OCI-LY1 (cell line): ENCODE measurements at regions not wholly inside any gene's neighbourhood (a gene's known extent, or its start where the extent isn't known, plus 50 kb on each side); places are given as distances from the start of the nearest gene placed in this dataset.

Experiments
- H2AFZ ChIP-seq: fragments of 200-600 bp; sonication (generic), shearing (Covaris generic); 2 replicates; pipeline ENCODE4 v1.6.0; 2014; ENCODE audit warnings: antibody characterized with exemption, mild to moderate bottlenecking, low read length
- H3F3A ChIP-seq: fragments of 200-600 bp; sonication (generic), shearing (Covaris generic); 2 replicates; pipeline ENCODE4 v1.6.0; 2014; ENCODE audit warnings: mild to moderate bottlenecking, antibody characterized with exemption, low read length, moderate library complexity; ENCODE audit not compliant: insufficient read depth
- H3K27ac ChIP-seq: fragments of 200-600 bp; sonication (generic); 2 replicates; pipeline ENCODE4 v1.5.1; 2014; ENCODE audit warnings: low read length, mixed run types, mild to moderate bottlenecking, low read depth; ENCODE audit not compliant: poor library complexity, severe bottlenecking
- H3K27me3 ChIP-seq: fragments of 200-600 bp; sonication (generic); 2 replicates; pipeline ENCODE4 v1.6.0; 2014; ENCODE audit warnings: antibody characterized with exemption, mild to moderate bottlenecking, low read length, moderate library complexity; ENCODE audit not compliant: insufficient read depth
- H3K36me3 ChIP-seq: fragments of 200-600 bp; sonication (generic); 2 replicates; pipeline ENCODE4 v1.6.1; 2014; ENCODE audit warnings: mild to moderate bottlenecking, antibody characterized with exemption, low read length, moderate library complexity, mixed read lengths; ENCODE audit not compliant: insufficient read depth
- H3K4me1 ChIP-seq: fragments of 200-600 bp; sonication (generic); 2 replicates; pipeline ENCODE4 v1.5.1; 2014; ENCODE audit warnings: mild to moderate bottlenecking, low read length, moderate library complexity; ENCODE audit not compliant: insufficient read depth, severe bottlenecking
- H3K4me2 ChIP-seq: fragments of 200-600 bp; sonication (generic), shearing (Covaris generic); 2 replicates; pipeline ENCODE4 v1.6.1; 2014; ENCODE audit warnings: low read length
- H3K4me3 ChIP-seq: fragments of 200-600 bp; sonication (generic); 2 replicates; pipeline ENCODE4 v1.5.1; 2014; ENCODE audit warnings: low read length, low read depth, mild to moderate bottlenecking, mixed read lengths; ENCODE audit not compliant: poor library complexity, severe bottlenecking
- H3K79me2 ChIP-seq: fragments of 200-600 bp; shearing (Covaris generic); 2 replicates; pipeline ENCODE4 v1.6.1; 2016; ENCODE audit warnings: mixed run types, low read length, mixed read lengths; ENCODE audit not compliant: insufficient read depth
- H3K9ac ChIP-seq: fragments of 200-600 bp; sonication (generic), shearing (Covaris generic); 2 replicates; pipeline ENCODE4 v1.6.1; 2014; ENCODE audit warnings: mild to moderate bottlenecking, low read length, mixed read lengths
- H3K9me2 ChIP-seq: fragments of 200-600 bp; sonication (generic), shearing (Covaris generic); 2 replicates; pipeline ENCODE4 v1.6.1; 2014; ENCODE audit warnings: low read depth, mild to moderate bottlenecking, low read length, mixed read lengths
- H3K9me3 ChIP-seq: fragments of 200-600 bp; shearing (Covaris generic); 2 replicates; pipeline ENCODE4 v1.6.1; 2014; ENCODE audit warnings: low read length, mixed read lengths
- H4K20me1 ChIP-seq: fragments of 200-600 bp; sonication (generic), shearing (Covaris generic); 2 replicates; pipeline ENCODE4 v1.6.0; 2016; ENCODE audit warnings: mild to moderate bottlenecking, low read length; ENCODE audit not compliant: insufficient read depth
- EZH2 ChIP-seq: fragments of 200-600 bp; sonication (generic), shearing (Covaris generic); IDR thresholded peaks from 2 replicates; pipeline ENCODE4 v1.8.0; 2017; ENCODE audit warnings: borderline replicate concordance, mixed run types, mild to moderate bottlenecking, antibody characterized with exemption, low read length, moderate library complexity, mixed read lengths
- TF ChIP-seq, protein P1 (sequence below): fragments of 200-600 bp; sonication (generic), shearing (Covaris generic); IDR thresholded peaks from 2 replicates; pipeline ENCODE4 v1.5.1; 2017; ENCODE audit warnings: mild to moderate bottlenecking, antibody characterized with exemption, low read length, moderate library complexity, mixed read lengths

GRCh38 chr2:185239491-185239890 lies 499.1 kb upstream of the FSIP2 start:
- Histone ChIP-seq H3F3A (no peaks in the 10 kb centered on the region), H3K79me2 (no peaks in the 10 kb centered on the region), H3K9ac (no peak overlapping the region), H3K36me3 (no peaks in the 10 kb centered on the region), H3K4me3 (no peak overlapping the region), H3K9me3 (no peaks in the 10 kb centered on the region), H3K9me2 (no peaks in the 10 kb centered on the region), H2AFZ (no peak overlapping the region), H3K27ac (no peak overlapping the region), H3K4me2 (no peak overlapping the region), H3K27me3 (no peaks in the 10 kb centered on the region), H4K20me1 (no peaks in the 10 kb centered on the region), H3K4me1 (no peaks in the 10 kb centered on the region)
- TF ChIP-seq EZH2, result no peak

DNA sequence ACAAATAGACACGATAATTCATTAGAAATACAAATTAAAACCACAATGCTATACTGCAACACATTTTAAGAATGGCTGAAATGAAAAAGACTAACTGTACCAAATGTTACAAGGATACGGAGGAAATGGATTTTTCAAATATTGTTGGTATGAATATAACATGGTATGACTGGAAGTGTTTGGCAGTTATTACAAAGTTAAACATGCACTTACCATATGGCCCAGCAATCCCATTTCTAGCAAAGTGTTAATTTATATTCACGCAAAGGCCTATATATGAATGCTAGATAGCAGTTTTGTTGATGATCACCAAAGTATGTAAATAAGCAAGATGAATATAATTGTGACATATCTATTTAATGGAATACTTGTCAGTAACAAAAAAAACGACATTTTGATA lies 497.8 kb upstream of the FSIP2 start:
- no peak overlapping the region for H3K4me2 ChIP-seq
- no peaks in the 10 kb centered on the region for H3K4me1 ChIP-seq
- no peak overlapping the region for H2AFZ ChIP-seq
- H4K20me1 ChIP-seq, result no peaks in the 10 kb centered on the region
- no peak overlapping the region for H3K4me3 ChIP-seq
- H3K27ac ChIP-seq, result no peak overlapping the region
- TF ChIP-seq, protein P1, sequence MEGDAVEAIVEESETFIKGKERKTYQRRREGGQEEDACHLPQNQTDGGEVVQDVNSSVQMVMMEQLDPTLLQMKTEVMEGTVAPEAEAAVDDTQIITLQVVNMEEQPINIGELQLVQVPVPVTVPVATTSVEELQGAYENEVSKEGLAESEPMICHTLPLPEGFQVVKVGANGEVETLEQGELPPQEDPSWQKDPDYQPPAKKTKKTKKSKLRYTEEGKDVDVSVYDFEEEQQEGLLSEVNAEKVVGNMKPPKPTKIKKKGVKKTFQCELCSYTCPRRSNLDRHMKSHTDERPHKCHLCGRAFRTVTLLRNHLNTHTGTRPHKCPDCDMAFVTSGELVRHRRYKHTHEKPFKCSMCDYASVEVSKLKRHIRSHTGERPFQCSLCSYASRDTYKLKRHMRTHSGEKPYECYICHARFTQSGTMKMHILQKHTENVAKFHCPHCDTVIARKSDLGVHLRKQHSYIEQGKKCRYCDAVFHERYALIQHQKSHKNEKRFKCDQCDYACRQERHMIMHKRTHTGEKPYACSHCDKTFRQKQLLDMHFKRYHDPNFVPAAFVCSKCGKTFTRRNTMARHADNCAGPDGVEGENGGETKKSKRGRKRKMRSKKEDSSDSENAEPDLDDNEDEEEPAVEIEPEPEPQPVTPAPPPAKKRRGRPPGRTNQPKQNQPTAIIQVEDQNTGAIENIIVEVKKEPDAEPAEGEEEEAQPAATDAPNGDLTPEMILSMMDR, result no peak
- TF ChIP-seq EZH2, result no peak
- no peaks in the 10 kb centered on the region for H3K27me3 ChIP-seq
- H3K9me2 ChIP-seq, result no peaks in the 10 kb centered on the region
- no peaks in the 10 kb centered on the region for H3K9me3 ChIP-seq
- H3K9ac ChIP-seq, result no peak overlapping the region
- no peaks in the 10 kb centered on the region for H3K79me2 ChIP-seq
- H3K36me3 ChIP-seq, result no peaks in the 10 kb centered on the region
- no peaks in the 10 kb centered on the region for H3F3A ChIP-seq

- no peaks in the 10 kb centered on the region for H3K27me3 ChIP-seq
- no peaks in the 10 kb centered on the region for H3F3A ChIP-seq
- H3K4me2 ChIP-seq, result no peak overlapping the region
- H2AFZ ChIP-seq, result no peak overlapping the region
- H3K4me3 ChIP-seq, result no peak overlapping the region
- no peaks in the 10 kb centered on the region for H3K9me2 ChIP-seq
- no peaks in the 10 kb centered on the region for H3K9me3 ChIP-seq
- no peak overlapping the region for H3K9ac ChIP-seq
- no peak overlapping the region for H3K27ac ChIP-seq
- no peaks in the 10 kb centered on the region for H3K36me3 ChIP-seq
- no peaks in the 10 kb centered on the region for H3K4me1 ChIP-seq
- TF ChIP-seq, protein P1, result no peak
- no peak for TF ChIP-seq EZH2
- no peaks in the 10 kb centered on the region for H4K20me1 ChIP-seq
- no peaks in the 10 kb centered on the region for H3K79me2 ChIP-seq
Observed at GRCh38 chr2:185241556-185241955, 497.0 kb upstream of the FSIP2 start.

- H3K36me3 ChIP-seq, result no peaks in the 10 kb centered on the region
- H3K27me3 ChIP-seq, result no peaks in the 10 kb centered on the region
- H3K4me1 ChIP-seq, result no peaks in the 10 kb centered on the region
- H4K20me1 ChIP-seq, result no peaks in the 10 kb centered on the region
- no peaks in the 10 kb centered on the region for H3K79me2 ChIP-seq
- no peaks in the 10 kb centered on the region for H3K9me2 ChIP-seq
- H2AFZ ChIP-seq, result no peak overlapping the region
- H3K4me3 ChIP-seq, result no peak overlapping the region
- H3K9ac ChIP-seq, result no peak overlapping the region
- TF ChIP-seq, protein P1, result no peak
- TF ChIP-seq EZH2, result no peak
- no peaks in the 10 kb centered on the region for H3F3A ChIP-seq
- H3K9me3 ChIP-seq, result no peaks in the 10 kb centered on the region
- no peak overlapping the region for H3K4me2 ChIP-seq
- no peak overlapping the region for H3K27ac ChIP-seq
Observed at GRCh38 chr2:185242462-185242861, 496.1 kb upstream of the FSIP2 start.
